ENCODE measurements at regions not wholly inside any gene's neighbourhood (a gene's known extent, or its start where the extent isn't known, plus 50 kb on each side); places are given as distances from the start of the nearest gene placed in this dataset.

GRCh38 chr22:49323751-49324415 lies 503.8 kb downstream of the BRD1 start:
- DNase-seq, result peak in 1 of 2 donors; percentile 14
- no peak overlapping the region for H3K4me3 ChIP-seq
- intact Hi-C loops (cut with DNase I; ENCODE audit: low total_unique reads), result no loop called here
- no peaks in the 10 kb centered on the region for H3K36me3 ChIP-seq
- 77 to 84% (median 80%) methylated on average over 13 to 20 of the region's 20 CpGs for WGBS, 5 donors
- H3K27me3 ChIP-seq, result peaks cover 0 to 67% (median 9%) of the 10 kb centered on the region in 3 donors
- no peak overlapping the region for H3K27ac ChIP-seq
- TF ChIP-seq POLR2A (IDR thresholded peaks at IDR 0.05) (no peak), EP300 (IDR thresholded peaks at IDR 0.05) (no peak), POLR2AphosphoS5 (IDR thresholded peaks at IDR 0.05) (no peak)
- TF ChIP-seq, protein P1, sequence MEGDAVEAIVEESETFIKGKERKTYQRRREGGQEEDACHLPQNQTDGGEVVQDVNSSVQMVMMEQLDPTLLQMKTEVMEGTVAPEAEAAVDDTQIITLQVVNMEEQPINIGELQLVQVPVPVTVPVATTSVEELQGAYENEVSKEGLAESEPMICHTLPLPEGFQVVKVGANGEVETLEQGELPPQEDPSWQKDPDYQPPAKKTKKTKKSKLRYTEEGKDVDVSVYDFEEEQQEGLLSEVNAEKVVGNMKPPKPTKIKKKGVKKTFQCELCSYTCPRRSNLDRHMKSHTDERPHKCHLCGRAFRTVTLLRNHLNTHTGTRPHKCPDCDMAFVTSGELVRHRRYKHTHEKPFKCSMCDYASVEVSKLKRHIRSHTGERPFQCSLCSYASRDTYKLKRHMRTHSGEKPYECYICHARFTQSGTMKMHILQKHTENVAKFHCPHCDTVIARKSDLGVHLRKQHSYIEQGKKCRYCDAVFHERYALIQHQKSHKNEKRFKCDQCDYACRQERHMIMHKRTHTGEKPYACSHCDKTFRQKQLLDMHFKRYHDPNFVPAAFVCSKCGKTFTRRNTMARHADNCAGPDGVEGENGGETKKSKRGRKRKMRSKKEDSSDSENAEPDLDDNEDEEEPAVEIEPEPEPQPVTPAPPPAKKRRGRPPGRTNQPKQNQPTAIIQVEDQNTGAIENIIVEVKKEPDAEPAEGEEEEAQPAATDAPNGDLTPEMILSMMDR (IDR thresholded peaks at IDR 0.05), result no peak
- peaks cover 0 to 30% (median 26%) of the 10 kb centered on the region in 4 donors for H3K9me3 ChIP-seq
- no peaks in the 10 kb centered on the region for H3K4me1 ChIP-seq

DNA sequence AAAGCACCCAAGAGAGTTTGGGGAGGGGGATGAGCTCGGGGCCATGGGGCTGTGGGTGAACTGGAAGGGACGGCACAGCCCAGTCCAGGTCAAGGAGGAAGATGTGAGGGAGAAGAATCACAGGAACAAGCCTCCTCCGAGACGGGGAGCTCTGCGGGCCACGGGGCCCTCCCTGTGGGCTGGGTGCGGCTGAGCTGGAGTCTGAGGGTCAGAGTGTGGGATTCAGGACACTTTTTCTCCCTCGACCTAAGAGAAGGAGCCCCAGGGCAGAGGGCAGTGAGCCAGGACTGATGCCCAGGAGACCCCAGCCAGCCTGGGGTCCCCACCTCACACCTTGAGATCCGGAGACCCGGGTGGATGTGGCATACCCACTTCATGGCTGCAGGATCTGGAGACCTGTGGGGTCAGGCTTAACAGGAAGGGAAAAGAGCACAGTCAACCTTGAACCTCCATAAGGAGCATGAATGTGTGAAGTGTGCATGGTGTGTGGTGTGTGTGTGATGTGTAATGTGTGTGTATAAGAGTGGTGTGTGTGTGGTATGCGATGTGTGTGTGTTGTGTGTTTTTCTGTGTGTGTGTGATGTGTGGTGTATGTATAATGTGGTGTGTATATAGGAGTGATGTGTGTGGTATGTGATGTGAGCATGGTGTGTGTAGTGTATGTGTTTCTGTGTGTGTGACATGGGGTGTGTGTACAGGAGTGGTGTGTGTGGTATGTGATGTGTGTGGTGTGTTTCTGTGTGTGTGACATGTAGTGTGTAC lies 504.6 kb downstream of the BRD1 start:
- Histone ChIP-seq H3K36me3 (no peaks in the 10 kb centered on the region), H3K4me1 (no peaks in the 10 kb centered on the region), H3K9me3 (peaks cover 0 to 27% (median 23%) of the 10 kb centered on the region in 4 donors), H3K27ac (no peak overlapping the region), H3K4me3 (no peak overlapping the region), H3K27me3 (peaks cover 0 to 61% (median 9%) of the 10 kb centered on the region in 3 donors)
- peak in 1 of 2 donors; percentile 13 for DNase-seq
- intact Hi-C loops (cut with DNase I; ENCODE audit: low total_unique reads), result no loop called here
- TF ChIP-seq POLR2A (IDR thresholded peaks at IDR 0.05), result no peak
- no peak for TF ChIP-seq POLR2AphosphoS5 (IDR thresholded peaks at IDR 0.05)
- no peak for TF ChIP-seq EP300 (IDR thresholded peaks at IDR 0.05)
- TF ChIP-seq, protein P1 (IDR thresholded peaks at IDR 0.05), result no peak
- 69 to 80% (median 70%) methylated on average over 11 of the region's 11 CpGs for WGBS, 5 donors

DNA sequence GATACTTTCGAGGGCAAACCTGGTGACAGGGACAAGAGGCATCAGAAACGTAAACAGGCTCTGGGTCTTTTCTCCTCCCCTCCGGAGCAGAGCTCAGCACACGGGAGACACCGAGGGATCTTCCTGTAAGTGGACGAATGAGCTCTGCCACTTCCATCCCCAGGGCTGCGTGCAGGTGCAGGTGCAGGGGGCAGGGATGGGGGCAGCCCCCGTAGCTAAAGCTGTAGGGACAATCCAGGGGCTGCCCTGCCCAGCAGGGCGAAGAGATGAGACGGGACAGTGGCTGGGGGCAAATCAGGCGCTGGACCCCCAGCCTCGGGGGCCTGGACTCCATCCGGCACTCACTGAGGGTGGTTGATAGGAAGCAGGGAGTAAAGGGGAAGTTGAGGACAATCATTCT lies 505.4 kb downstream of the BRD1 start:
- peaks cover 0 to 57% (median 9%) of the 10 kb centered on the region in 3 donors for H3K27me3 ChIP-seq
- H3K4me3 ChIP-seq, result no peak overlapping the region
- DNase-seq, result peak in 1 of 2 donors; percentile 9
- TF ChIP-seq POLR2AphosphoS5 (IDR thresholded peaks at IDR 0.05), result no peak
- TF ChIP-seq, protein P1 (IDR thresholded peaks at IDR 0.05), result no peak
- no peak for TF ChIP-seq POLR2A (IDR thresholded peaks at IDR 0.05)
- no peak for TF ChIP-seq EP300 (IDR thresholded peaks at IDR 0.05)
- intact Hi-C loops (cut with DNase I; ENCODE audit: low total_unique reads), result no loop called here
- no peak overlapping the region for H3K27ac ChIP-seq
- H3K4me1 ChIP-seq, result no peaks in the 10 kb centered on the region
- WGBS, 5 donors, result 58 to 71% (median 67%) methylated on average over 12 to 13 of the region's 13 CpGs
- H3K36me3 ChIP-seq, result no peaks in the 10 kb centered on the region
- peaks cover 0 to 19% (median 15%) of the 10 kb centered on the region in 4 donors for H3K9me3 ChIP-seq

GRCh38 chr22:49321477-49322055 lies 506.1 kb downstream of the BRD1 start:
- peak in 1 of 2 donors; percentile 23 for DNase-seq
- 69 to 76% (median 75%) methylated on average over 14 to 33 of the region's 33 CpGs for WGBS, 5 donors
- peaks cover 0 to 61% (median 9%) of the 10 kb centered on the region in 3 donors for H3K27me3 ChIP-seq

More at GRCh38 chr22:49321477-49322055, 506.1 kb downstream of the BRD1 start:
- Histone ChIP-seq H3K4me3 (no peak overlapping the region), H3K36me3 (no peaks in the 10 kb centered on the region), H3K9me3 (peaks cover 0 to 12% (median 9%) of the 10 kb centered on the region in 4 donors), H3K4me1 (no peaks in the 10 kb centered on the region), H3K27ac (no peak overlapping the region)
- intact Hi-C loops (cut with DNase I; ENCODE audit: low total_unique reads), result no loop called here
- TF ChIP-seq POLR2AphosphoS5 (IDR thresholded peaks at IDR 0.05), result no peak
- TF ChIP-seq EP300 (IDR thresholded peaks at IDR 0.05), result no peak
- TF ChIP-seq POLR2A (IDR thresholded peaks at IDR 0.05), result no peak
